ENCODE measurements at regions not wholly inside any gene's neighbourhood (a gene's known extent, or its start where the extent isn't known, plus 50 kb on each side); places are given as distances from the start of the nearest gene placed in this dataset.

GRCh38 chr14:98725676-98726075 is 546.3 kb downstream of the BCL11B start:
- TF ChIP-seq CTCF (IDR thresholded peaks at IDR 0.05) (no peak), POLR2A (IDR thresholded peaks at IDR 0.05) (no peak), POLR2AphosphoS5 (IDR thresholded peaks at IDR 0.05) (no peak)

Data from prostate gland (tissue), 2 donors.